Osteocyte (in vitro differentiated cells): ENCODE measurements at regions not wholly inside any gene's neighbourhood (a gene's known extent, or its start where the extent isn't known, plus 50 kb on each side); places are given as distances from the start of the nearest gene placed in this dataset.

Source experiments
- DNase-seq: peaks from one replicate; pipeline ENCODE4 v3.0.0; 2021; ENCODE audit warnings: mixed read lengths; ENCODE audit not compliant: unreplicated experiment; ENCODE audit errors: extremely low spot score
- H3K27ac Mint-ChIP-seq: one replicate; pipeline ENCODE4 v1.8.0; 2021; ENCODE audit warnings: mild to moderate bottlenecking, mixed read lengths; ENCODE audit not compliant: unreplicated experiment
- H3K27me3 Mint-ChIP-seq: one replicate; pipeline ENCODE4 v1.8.0; 2021; ENCODE audit warnings: mixed read lengths; ENCODE audit not compliant: unreplicated experiment
- H3K36me3 Mint-ChIP-seq: one replicate; pipeline ENCODE4 v1.8.0; 2021; ENCODE audit warnings: mixed read lengths; ENCODE audit not compliant: unreplicated experiment
- H3K4me1 Mint-ChIP-seq: one replicate; pipeline ENCODE4 v1.8.0; 2021; ENCODE audit warnings: mixed read lengths; ENCODE audit not compliant: unreplicated experiment
- H3K4me3 Mint-ChIP-seq: one replicate; pipeline ENCODE4 v1.8.0; 2021; ENCODE audit warnings: mild to moderate bottlenecking, moderate library complexity, mixed read lengths; ENCODE audit not compliant: unreplicated experiment
- H3K9me3 Mint-ChIP-seq: one replicate; pipeline ENCODE4 v1.8.0; 2021; ENCODE audit warnings: mixed read lengths; ENCODE audit not compliant: unreplicated experiment
- TF ChIP-seq, protein P1 (sequence below): fragments of 200-600 bp; sonication (generic); IDR thresholded peaks from 2 replicates; pipeline ENCODE4 v1.5.0; 2021; ENCODE audit warnings: antibody characterized with exemption, mild to moderate bottlenecking, moderate library complexity

DNA sequence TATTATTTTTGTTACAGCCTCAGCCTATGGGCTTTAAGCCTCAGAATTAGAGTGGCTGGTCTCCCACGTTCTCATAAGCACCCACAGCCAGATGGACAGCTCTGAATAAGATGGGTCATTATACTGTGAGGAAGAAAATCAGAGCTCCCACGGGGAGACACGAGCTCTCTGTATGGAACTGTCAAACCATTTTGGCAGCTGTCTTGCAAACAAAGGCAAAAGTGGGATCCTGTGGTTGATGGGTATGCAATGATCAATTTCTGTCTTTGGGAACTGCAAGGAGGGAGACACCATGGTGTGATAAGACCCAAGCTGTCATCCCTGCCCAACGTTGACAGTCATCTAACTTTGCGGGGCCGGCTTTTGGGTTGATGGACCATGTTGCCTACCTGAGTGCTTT is 614.3 kb downstream of the TYW1 start:
- no peaks in the 10 kb centered on the region for H3K27me3 Mint-ChIP-seq
- TF ChIP-seq, protein P1, sequence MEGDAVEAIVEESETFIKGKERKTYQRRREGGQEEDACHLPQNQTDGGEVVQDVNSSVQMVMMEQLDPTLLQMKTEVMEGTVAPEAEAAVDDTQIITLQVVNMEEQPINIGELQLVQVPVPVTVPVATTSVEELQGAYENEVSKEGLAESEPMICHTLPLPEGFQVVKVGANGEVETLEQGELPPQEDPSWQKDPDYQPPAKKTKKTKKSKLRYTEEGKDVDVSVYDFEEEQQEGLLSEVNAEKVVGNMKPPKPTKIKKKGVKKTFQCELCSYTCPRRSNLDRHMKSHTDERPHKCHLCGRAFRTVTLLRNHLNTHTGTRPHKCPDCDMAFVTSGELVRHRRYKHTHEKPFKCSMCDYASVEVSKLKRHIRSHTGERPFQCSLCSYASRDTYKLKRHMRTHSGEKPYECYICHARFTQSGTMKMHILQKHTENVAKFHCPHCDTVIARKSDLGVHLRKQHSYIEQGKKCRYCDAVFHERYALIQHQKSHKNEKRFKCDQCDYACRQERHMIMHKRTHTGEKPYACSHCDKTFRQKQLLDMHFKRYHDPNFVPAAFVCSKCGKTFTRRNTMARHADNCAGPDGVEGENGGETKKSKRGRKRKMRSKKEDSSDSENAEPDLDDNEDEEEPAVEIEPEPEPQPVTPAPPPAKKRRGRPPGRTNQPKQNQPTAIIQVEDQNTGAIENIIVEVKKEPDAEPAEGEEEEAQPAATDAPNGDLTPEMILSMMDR, result no peak
- H3K9me3 Mint-ChIP-seq, result peaks cover 24% of the 10 kb centered on the region
- DNase-seq, result no peak
- no peak overlapping the region for H3K4me3 Mint-ChIP-seq
- H3K4me1 Mint-ChIP-seq, result no peaks in the 10 kb centered on the region
- H3K27ac Mint-ChIP-seq, result no peak overlapping the region
- H3K36me3 Mint-ChIP-seq, result no peaks in the 10 kb centered on the region

DNA sequence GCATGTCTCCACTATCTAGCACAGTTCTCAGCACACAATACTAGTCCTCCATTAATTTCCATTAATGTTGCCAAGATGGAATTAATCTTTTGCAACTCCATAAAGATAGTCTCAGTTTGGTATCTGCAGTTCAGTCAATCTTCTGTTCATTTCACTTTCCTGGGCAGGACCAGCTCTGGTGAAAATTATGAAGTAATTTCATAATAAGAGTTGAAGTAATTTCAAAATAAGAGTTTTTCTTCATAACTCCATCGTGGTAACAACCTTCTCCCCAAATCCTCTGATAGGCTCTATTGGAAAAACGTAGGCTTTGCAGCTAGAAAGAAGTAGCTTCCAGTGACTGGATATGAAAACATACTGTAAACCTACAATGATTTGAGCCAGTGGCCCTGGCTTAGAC is 618.2 kb downstream of the TYW1 start:
- no peak for DNase-seq
- Mint-ChIP-seq H3K36me3 (no peaks in the 10 kb centered on the region), H3K4me1 (no peaks in the 10 kb centered on the region), H3K4me3 (no peak overlapping the region), H3K9me3 (peaks cover 14% of the 10 kb centered on the region), H3K27ac (no peak overlapping the region), H3K27me3 (peaks cover 9% of the 10 kb centered on the region)
- TF ChIP-seq, protein P1, result no peak

DNA sequence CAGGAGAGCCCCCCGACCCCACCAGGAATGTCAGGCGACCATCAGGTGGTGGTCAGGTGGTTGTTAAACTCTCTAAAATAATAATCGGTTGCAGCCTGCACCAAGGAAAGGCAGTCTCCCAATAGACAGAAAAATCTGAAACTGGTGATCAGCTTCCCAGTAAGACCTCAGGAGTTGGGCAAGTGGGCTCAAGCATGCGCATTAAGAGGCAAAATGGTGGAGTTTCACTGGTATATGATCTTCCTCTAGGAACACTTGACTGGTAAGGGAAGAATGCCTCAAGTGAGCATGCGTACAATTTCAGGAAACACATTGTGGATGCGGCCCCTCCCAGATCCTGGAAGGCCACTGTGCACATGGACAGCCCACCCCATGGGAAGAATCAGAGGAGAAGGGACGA is 619.9 kb downstream of the TYW1 start:
- TF ChIP-seq, protein P1, result no peak

DNA sequence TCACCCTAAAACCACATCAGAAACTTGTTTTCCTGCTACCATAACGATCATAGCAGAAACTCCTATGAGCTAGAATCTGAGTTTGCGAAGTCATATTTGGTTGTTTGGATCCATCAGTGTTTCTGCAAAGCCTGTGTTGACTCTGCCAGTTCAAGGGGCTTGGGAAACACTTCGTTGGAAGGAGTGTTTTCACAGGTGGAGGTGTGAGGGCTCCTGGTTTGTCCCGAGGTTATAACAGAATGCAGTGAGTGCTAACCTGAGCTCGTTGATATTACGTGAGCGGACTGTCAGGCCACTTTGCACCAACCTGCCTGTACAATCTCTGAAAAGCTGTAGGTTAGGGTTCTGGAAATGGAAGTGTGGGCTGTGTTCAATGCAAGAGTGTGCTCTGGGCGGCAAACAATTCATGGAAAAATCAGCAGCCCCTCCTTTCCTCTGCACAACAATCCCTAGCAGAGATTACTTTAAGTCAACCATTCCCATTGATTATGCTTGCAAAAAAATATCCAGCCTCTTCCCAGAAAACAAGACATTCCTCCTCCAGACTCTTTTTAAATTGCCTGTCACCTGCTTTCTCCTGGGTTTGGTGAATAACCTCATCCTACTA is 622.0 kb downstream of the TYW1 start:
- Mint-ChIP-seq H3K4me3 (no peak overlapping the region), H3K27ac (no peak overlapping the region), H3K27me3 (peaks cover 25% of the 10 kb centered on the region), H3K4me1 (no peaks in the 10 kb centered on the region), H3K36me3 (no peaks in the 10 kb centered on the region), H3K9me3 (peaks cover 5% of the 10 kb centered on the region)
- TF ChIP-seq, protein P1, result no peak
- no peak for DNase-seq

More for the DNA sequence above, 619.9 kb downstream of the TYW1 start:
- Mint-ChIP-seq H3K4me1 (no peaks in the 10 kb centered on the region), H3K4me3 (no peak overlapping the region), H3K9me3 (peaks cover 10% of the 10 kb centered on the region), H3K27me3 (peaks cover 22% of the 10 kb centered on the region), H3K36me3 (no peaks in the 10 kb centered on the region), H3K27ac (no peak overlapping the region)
- no peak for DNase-seq

DNA sequence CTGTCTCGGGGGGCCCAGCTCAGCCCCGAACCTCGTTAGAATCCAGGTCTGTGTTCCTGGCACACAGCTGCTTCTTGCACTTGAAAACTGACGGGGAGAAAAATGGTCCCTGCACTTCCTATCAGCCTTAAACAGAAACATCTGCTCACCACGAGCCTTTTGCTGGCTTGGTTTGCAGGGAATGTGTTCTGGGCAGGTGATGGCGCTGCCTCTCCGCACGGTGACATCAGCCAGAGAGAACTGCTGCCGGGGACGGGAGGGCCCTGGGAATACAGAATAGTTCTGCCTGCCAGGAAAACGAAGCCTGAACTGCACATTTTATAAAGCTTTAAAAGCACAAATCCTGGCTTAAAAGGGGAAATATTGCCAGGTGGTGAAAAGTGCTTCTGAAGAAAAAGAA is 622.5 kb downstream of the TYW1 start:
- H3K4me1 Mint-ChIP-seq, result no peaks in the 10 kb centered on the region
- H3K4me3 Mint-ChIP-seq, result no peak overlapping the region
- no peaks in the 10 kb centered on the region for H3K36me3 Mint-ChIP-seq
- peaks cover 5% of the 10 kb centered on the region for H3K9me3 Mint-ChIP-seq
- DNase-seq, result no peak
- no peak overlapping the region for H3K27ac Mint-ChIP-seq
- H3K27me3 Mint-ChIP-seq, result peaks cover 25% of the 10 kb centered on the region
- TF ChIP-seq, protein P1, result no peak
